ENCODE measurements at regions not wholly inside any gene's neighbourhood (a gene's known extent, or its start where the extent isn't known, plus 50 kb on each side); places are given as distances from the start of the nearest gene placed in this dataset.

DNA sequence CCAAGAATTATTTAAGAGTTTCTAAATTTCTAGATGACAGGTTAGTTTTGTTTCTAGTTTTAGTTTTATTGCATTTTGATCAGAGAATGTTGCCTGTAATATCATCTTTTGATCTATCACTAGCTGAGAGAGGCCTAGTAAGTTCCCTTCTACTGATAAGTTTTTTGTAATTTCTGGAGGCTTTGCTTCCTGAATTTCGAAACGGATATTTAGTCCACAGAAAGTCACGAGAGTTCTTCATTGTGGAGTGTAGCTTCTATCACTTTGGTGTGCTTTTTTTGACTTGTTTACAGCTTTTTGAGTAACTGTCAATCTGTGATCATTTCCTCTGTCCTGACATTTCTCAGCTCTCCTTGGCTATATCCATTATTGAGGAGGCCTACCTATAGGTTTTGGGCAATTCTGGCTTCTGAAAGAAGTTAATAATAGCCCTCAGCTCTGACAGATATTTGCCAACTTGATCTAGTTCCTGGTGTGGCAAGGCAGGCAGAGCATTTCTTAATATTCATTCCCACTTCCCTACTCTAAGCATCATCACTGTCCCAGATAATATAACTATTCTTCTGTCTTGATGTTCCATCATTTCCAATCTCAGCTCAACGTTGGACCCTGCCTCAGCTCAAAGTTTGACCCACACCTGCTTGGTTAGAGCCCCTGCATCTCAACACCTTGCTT, 171.3 kb downstream of the BLID start:
- no peak for DNase-seq (ENCODE audit: low read depth)

DNA sequence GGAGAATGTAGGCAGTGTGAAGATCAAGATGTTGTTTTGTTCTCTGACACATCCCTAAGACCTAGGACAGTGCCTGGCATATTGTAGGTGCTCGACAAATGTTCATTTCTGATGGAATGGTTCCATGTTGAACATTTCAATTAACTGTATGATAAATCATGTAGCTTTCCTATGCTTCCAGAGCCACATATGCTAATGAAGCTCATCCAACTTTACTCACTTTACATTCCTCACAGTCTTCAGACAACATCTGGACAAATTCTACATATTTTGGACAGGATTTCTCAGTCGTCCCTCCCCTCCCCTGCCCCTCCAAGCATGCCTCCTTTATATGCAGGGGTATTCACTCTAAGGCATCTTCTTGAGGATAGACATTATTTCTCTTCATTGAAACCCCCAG, 177.9 kb downstream of the BLID start:
- no peak for DNase-seq (ENCODE audit: low read depth)

DNA sequence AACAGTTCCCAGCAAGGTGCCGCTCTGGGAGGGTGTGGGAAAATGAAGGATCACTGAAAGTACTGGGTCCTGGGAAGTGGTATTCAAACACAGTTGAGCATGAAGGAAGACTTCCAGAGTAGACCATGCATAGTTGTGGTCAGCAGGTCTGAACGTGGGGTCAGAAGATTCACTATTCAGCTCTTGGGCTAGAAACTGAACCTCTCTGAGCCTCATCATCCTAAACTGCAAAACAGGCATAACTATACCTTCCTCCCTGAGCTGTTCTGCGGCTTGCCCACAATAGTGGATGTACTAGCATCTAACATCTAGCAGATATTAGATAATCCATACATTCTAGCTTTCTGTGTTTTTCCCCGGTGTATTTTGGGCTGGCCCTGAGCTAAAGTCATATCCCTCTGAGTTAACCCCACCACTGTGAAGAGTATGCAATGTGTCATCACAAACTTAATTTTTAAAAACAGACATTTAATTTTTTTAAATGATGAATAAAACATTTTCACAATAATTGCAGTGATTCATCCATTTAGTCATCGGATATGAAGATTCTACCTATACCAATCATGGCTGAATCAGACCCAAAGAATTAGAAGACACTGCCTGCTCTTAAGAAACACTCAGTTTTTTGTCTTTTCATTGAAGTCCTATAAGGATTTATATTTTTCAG, 179.1 kb downstream of the BLID start:
- DNase-seq (ENCODE audit: low read depth) = peak; percentile 73

DNA sequence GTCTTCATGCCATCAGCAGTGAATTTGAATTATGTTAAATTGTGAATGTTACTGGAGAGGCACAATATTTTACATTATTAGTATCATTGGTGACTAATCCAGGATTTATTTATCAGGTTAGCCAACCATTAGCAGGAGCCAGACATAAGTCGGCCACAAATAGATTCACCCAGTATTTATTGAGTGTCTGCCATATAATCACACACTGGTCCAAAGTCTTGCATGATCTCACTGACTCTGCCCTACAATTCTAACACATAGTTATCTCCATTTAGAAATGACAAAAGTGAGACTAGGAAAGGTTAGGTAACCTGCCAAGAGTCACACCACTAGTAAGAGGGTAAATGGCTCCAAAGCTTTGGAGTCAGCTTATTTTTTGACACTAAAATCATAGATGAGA, 179.6 kb downstream of the BLID start:
- DNase-seq (ENCODE audit: low read depth) = peak; percentile 2

DNA sequence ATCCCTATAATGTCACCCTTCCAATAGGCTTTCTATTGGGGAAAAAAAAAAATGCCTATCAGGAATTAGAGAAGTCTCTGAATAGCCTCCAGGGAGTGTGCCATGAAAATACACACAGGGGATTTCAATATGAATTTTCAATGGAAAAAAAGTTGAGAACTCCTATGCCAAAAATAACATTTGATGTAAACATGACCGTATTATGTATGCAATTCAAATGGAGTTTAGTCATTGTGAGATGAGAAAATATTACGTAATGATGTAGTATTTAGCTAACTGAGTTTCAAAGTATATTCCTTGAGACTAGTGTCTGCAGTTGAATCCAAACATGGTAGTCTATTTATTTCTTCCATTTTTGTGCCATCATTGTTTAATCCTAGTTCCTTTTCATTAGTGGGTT, 182.3 kb downstream of the BLID start:
- no peak for DNase-seq (ENCODE audit: low read depth)

DNA sequence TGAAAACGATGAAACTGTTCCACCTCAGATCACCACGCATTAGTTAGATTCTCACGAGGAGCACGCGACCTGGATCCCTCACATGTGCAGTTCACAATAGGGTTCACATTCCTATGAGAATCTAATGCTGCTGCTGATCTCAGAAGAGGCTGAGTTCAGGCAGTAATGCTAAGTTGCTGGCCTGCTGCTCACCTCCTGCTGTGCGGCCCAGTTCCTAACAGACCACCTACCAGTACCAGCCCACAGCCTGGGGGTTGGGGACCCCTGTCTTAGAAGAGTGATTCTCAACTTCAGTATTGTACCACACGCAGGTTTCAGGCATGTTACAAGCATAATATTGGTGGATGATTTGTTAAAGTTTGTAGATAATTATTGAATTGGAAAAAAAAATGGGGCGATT, 182.7 kb downstream of the BLID start:
- DNase-seq (ENCODE audit: low read depth) = no peak

DNA sequence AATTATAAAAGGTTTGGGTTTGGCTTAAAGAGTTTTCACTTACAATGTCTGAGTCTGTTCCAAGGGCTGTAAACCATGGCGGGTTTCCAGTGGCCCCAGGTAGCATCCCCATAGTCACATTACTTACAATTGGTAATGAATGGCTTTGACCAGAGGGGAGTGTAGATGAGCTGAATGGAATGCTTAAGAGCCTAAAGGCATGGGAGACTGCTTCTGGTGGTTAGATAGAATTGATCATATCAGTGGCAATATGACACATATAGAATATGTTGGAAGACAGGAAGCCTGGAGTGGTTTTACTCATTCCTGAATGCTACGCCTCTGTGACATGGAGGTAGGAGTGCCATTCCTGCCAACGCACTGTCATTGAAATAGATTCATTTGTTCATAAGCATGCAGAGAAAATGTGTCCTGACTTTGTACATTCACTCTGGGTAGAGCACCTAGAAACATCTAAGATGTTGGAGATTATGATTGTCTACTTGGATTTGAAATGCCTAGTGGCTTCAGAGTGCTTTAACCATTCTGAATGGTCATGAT, 183.3 kb downstream of the BLID start:
- DNase-seq (ENCODE audit: low read depth) = no peak

DNA sequence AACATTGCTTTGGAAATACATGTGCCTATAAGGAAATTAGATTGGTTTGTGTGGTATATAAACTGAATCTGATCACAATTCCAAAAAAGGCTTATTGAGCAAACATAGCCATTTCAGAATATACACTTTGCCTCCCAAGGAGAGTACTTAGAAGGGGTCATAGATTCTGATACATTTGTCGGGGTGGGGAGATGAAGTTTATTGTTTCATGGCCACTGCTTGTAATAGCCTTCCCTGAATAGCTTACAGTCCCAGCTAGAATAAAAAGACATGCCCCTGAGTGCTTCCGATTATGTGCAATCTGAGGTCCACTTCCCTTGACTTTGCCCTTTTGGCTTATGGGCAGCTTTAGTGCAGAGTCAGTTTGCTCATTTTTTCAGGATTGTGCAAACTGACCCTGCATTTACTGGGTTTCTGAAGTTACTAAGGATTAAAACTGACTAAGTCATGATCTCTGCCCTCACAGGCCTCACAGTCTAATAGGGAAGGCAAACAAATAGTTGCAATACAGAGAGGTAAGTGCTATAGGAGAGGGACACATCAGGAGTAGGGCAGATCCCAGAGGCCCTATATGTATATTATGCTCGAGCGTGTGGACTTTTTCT, 184.2 kb downstream of the BLID start:
- DNase-seq (ENCODE audit: low read depth) = no peak

DNA sequence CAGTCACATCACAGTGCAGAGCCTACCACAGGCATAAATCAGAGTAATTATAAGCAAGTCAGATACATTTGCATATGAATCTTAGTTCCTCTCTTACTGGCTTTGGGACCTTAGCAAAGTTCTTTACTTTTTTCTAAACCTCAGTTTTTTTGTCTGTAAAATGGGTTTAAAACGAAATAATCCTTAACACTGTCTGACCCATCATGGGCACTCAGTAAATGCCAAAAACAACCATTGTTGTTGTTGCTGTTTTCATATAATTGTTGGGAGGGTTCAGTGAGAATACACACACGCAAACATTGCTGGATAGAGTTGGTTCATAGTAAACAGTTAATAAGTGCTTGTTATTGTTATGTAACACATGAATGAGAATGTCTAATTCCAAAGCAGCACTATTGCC, 184.9 kb downstream of the BLID start:
- no peak for DNase-seq (ENCODE audit: low read depth)

DNA sequence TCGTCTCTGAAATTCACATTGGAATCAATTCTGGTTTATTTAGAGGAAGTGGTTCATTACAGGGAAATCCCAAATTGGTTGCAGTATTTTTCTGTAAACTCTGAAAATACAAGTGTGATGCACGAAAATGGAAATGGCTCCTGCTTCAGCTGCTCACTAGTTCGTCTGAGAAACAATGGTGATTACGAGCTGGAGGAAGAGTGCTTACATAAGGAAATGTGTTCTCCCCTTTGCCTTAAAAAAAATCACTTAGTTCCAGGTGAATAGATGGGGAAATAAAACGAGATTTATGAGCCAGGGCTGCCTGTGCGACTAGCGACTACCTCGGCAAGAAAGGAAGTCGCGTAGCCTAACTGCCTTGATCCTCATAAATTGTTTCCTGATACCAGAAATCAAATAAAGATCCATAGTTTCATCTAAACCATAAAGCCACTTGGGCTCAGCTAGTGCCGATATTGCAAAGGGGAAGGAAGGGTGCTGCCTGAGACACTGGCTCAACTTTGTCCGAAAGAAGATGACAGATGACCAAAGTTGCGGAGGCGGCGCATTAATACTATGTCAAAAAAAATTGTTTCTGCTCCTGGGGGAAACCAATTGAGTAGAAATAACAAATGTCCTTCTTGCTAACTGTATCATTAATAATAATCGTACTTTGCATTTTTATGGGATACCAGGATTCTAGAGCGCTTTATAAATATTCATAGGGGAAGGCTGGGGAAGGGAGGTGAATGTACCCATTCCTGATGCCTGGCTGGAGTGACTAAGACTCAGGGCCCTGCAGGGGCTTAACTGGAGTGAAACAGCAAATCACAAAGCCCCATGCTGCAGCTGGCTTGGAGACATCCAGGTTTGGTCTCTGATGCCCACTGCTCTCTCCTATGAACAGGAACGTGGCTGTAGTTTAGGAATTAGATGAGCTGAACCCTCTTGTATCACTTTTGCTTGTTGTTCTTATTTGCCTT, 185.7 kb downstream of the BLID start:
- DNase-seq (ENCODE audit: low read depth) = no peak

DNA sequence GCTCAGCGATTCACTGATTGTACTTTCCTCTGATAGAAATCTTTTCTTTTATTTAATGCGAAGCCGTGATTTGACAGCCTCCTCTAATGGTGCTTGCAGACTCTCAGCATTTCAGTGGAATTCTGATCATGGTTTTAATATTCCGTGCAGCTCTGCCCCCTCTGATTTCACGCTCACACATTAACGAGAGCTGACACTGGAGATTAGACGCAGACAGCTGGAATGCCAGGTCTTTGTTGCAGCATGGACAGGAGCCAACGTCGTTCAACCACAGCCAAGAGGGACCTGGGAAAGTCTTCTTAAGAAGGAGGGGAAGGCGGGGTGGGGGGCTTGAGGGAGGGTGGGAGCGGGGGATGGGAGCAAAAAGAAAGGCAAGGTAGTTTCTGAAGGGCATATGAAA, 186.4 kb downstream of the BLID start:
- DNase-seq (ENCODE audit: low read depth) = no peak

DNA sequence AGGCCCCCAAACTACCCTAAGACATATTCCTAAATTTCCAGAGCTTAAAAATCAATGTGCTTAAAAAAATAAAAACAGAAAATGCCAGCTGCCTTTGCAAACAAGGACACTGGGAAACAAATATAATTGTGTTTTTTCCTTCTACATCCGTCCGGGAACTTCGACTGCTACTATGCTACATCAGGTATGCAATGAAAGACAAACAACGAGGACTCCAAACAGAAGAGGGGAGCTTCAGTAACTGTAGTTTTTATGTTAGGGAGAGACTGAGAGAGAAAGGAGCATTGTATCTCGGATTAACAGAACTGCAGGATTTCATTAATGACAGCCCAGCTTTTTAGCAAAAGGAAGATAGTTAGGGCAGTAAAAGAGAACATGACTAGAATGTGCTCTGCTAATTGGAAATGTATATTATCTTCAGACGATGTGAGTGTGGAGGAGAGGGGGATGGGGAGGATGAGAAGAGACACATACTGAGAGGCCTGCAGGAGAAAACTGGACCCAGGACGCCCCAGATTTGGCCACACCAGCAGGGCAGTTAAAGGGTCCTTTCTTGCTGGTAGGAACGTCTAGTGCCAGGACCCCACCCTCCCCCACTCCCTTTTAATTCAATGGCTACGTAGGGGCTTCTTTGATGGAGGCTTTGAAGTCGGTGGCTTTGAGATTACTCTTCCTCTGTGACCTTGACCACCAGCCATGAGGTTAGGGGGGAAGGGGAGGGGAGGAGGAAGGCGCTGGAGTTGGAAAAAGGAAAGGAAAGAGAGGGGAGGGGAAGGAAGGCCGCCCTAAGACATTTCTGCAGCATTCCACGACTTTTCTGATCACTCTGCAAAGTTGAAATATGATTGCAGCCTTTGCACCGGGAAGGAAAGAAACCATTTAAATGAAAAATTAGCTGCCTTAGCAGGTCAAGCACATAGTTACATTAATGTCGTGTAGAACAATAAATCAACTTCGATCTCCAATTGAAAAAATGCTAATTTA, 187.1 kb downstream of the BLID start:
- DNase-seq (ENCODE audit: low read depth) = no peak

DNA sequence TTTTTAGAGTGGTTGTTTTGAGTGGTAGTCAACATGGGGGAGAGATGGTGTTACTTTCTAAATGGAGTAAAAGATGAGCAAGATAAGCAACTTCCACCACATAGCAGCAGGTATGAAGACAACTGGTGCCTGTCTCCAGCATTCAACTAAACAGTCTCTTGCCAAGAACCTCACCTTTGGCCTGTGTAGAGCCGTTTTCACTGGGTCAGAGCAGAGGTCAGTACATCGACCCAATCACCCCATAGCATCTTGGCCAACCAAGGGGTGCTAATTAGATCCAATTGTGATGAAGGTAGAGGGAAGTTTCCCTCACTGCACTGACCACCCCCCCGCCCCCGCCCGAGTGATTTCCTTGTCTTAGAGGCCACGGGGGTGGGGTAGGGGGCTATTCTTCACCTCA, 188.2 kb downstream of the BLID start:
- no peak for DNase-seq (ENCODE audit: low read depth)

DNA sequence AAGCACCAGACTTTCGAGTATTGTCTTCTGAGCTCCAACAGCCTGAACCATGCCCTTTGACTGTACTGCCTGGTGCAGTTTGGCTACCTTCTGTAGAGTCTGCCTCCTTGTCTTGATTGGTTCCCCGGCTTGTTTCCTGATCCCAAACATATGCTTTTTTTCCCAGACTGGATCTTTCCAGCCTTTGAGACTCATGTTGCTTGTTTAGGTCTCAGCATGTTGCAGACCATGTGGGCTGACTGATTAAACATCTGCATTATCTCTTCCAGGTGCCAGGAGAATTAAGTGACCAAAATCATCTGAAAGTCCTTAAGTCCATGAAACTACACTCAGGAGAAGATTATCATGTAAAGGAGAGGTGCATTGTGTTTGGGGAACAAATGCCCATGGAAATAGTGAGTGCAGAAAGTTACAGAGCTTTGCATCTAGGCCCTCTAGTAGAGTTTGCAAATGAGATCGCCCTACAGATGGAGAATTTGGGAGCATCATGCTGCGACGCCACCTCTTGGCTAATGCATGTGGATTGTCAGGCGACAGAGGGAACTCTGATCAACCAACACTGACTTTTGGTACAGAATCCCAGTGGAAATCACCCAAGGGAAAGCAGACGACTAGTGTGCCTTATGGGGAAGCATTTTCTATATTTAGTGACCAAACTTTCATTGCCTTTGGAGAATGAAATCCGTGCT, 188.8 kb downstream of the BLID start:
- no peak for DNase-seq (ENCODE audit: low read depth)

DNA sequence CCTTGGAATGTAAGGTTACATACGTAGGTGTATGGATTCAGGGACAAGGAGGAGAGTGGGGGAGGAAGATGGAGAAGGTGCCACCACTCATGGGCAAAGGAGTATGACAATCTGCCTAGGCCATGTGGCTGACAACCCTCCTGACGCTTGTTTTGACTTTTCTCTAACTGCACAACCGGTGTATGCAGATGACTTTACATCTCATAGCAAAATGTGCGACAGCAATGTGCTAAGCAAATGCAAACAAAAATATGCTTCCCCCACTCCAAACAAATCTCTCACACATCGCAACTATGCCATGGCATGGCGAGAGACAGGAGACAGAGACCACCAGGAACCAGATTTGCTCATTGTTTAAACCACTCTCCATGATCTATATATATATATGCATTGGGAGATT, 191.8 kb downstream of the BLID start:
- no peak for DNase-seq (ENCODE audit: low read depth)

DNA sequence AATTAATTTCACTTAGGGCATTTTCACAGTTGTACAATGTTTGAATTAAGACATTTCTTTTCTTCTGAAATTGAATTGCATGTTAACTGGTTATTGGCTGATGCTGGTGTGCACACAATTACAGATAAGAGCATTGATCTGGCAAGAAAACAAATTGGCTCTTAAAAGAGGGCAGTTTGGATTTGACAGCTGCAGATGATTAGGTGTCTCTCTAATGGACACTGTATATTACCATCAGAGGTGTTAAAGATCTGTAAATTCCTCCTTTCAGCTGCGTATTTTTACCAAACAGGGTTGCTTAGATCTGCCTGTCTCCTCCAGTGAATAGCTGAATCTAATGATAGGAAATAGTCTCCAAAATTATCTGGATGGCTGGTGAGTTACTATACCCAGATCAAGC, 198.5 kb downstream of the BLID start:
- DNase-seq (ENCODE audit: low read depth) = no peak

DNA sequence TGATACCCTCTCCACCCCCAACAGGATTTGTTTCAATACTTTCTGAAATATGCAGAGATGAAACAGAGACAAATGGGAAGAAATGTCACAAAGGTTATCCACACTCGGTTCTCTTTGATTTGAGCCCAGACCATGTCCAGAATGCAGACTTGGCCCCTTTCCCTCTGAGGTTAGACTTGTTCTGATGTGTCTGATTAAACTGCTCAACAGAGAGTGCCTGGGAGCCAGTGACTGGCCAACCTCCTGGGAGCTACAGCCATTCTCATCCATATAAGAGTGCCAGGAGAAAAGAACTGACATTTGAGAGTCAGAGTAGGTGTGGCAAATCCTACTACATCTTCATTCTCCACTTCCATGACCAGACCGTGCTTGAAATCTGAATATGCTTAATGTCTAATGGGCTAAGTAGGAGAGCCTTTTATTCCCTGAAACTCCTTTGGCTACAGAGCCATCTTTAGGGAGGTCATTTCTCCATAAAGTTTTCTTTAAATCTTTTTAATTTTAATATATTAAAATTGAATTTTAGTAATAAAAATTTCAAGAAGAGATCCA, 201.4 kb downstream of the BLID start:
- DNase-seq (ENCODE audit: low read depth) = no peak

DNA sequence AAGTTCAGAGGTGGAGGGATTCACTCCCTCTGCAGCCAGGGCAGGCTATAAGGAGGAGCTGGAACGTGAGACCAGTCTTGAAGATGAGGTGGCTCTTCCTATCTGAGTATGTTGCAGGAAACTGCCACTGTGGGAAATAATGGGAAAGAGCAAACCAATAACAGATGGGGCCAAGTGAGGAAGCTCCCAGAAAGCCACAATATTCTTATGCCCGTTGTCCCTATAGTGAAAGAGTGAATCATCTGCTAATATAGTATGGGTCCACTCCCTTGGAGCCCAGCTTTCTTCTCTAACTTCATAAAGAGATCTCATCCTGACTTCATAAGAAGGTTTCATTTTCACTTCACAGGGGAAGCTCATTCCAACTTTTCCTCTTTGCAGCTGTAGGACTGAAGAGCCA, 206.4 kb downstream of the BLID start:
- DNase-seq (ENCODE audit: low read depth) = peak; percentile 68

DNA sequence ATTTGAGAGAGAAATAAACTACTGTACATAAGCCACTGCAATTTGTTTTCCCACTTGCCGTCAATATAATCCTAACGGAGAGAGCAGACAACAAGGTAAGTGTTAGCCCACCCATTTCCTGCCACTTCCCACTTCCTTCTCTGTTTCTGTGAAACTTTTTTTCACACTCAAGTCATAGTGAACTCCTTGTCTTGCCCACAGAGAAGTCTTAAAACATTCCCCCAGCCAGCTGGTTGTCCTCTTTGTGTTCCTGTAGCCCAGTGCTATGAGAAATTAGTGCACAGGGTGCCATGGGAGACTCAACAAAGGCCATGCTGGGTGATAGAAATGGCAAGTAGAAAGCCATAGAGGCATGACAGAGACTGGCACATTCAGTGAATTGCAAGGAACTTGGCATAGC, 208.6 kb downstream of the BLID start:
- no peak for DNase-seq (ENCODE audit: low read depth)

Data from HT1080 (cell line).